Adrenal gland (tissue), 9 donors: ENCODE measurements at regions not wholly inside any gene's neighbourhood (a gene's known extent, or its start where the extent isn't known, plus 50 kb on each side); places are given as distances from the start of the nearest gene placed in this dataset.

Experiments
- DNase-seq, 7 donors: peaks; one replicate each; pipeline ENCODE4 v3.0.0-alpha.2; 2019 to 2020
- H3K27ac ChIP-seq, 5 donors: fragments of 200-600 bp; sonication (generic) in 4 of 5; 1 replicate in 3 of 5; 2 replicates in 2 of 5; pipeline versions ENCODE4 v1.5.1 to v1.8.0; 2016 to 2020; ENCODE audit warnings: mild to moderate bottlenecking in 1 of 5
- H3K27me3 ChIP-seq: fragments of 200-600 bp; 2 replicates; pipeline ENCODE4 v1.8.0; 2021
- H3K36me3 ChIP-seq, 2 donors: fragments of 200-600 bp; replicated peaks in 1 of 2; 1 replicate in 1 of 2; 2 replicates in 1 of 2; pipeline versions ENCODE4 v1.5.1 to v1.8.0; 2018 to 2022
- H3K4me1 ChIP-seq, 2 donors: fragments of 200-600 bp; replicated peaks in 1 of 2; 1 replicate in 1 of 2; 2 replicates in 1 of 2; pipeline versions ENCODE4 v1.5.1 to v1.8.0; 2018 to 2021
- H3K4me3 ChIP-seq, 4 donors: fragments of 200-600 bp; sonication (generic) in 3 of 4; one replicate each; pipeline ENCODE4 v1.5.1; 2016 to 2018
- H3K9me3 ChIP-seq, 3 donors: fragments of 200-600 bp; sonication (generic) in 1 of 3; replicated peaks in 1 of 3; 1 replicate in 2 of 3; 2 replicates in 1 of 3; pipeline versions ENCODE4 v1.5.1 to v1.8.0; 2016 to 2021
- POLR2A ChIP-seq, 2 donors: fragments of 450-650 bp; IDR thresholded peaks; one replicate each; pipeline ENCODE4 v1.6.1; 2017; ENCODE audit warnings: antibody characterized with exemption in 2 of 2, mild to moderate bottlenecking in 2 of 2, moderate library complexity in 1 of 2
- WGBS, 4 donors: extraction: QIAGEN DNeasy Blood & Tissue Kit in 2 of 4; methylation state at CpG; one replicate each; pipeline versions ENCODE4 v1.1.5 to v1.1.7; 2013 to 2017; 5-methylcytosine and 5-hydroxymethylcytosine counted together
- intact Hi-C, 2 donors: fragments of 100-400 bp; cut with DNase I; formaldehyde crosslinking; loops; one replicate each; pipeline versions ENCODE4 v1.14.1 to v1.15.0; 2022 to 2023
- TF ChIP-seq, protein P1 (sequence below), 6 experiments: fragments of 450-650 bp in 4 of 6; fragments of 200-600 bp in 2 of 6; sonication (generic) in 1 of 6; IDR thresholded peaks; 1 replicate in 5 of 6; 2 replicates in 1 of 6; pipeline versions ENCODE4 v1.5.1 to v1.8.0; 2016 to 2021; ENCODE audit warnings: antibody characterized with exemption in 6 of 6, mild to moderate bottlenecking in 2 of 6, moderate library complexity in 1 of 6
- donor health status: healthy with polysubstance abuse.
- donor health status: Bipolar disorder and iron deficiency.
- donor health status: DM: yes; HTN: yes; CAD: no.
- donor health status: DM: no; HTN: no; CAD: no.
- donor health status: DM: no; HTN: no; CAD: no.

DNA sequence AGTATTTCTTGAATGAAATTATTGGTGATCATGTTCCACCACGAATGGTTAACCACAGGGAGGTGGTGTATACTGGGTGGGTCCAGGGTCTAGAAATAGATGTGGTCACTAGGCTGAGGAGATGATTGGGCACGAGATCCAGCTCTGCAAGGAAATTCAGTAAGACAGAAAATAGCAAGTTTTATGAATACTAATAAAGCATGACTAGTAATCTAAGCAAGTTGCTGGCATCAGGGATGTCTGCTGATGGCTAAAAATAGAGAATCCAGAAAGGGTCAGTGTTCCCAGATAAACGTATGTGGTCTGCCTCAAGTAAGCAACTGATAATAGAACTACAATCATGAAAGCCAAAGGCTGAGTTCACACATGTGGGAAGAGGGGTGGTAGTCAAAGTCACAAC, 108.3 kb upstream of the FRMD4B start:
- no peaks in the 10 kb centered on the region for H3K27me3 ChIP-seq
- DNase-seq = no peak
- H3K4me3 ChIP-seq = no peak overlapping the region
- TF ChIP-seq POLR2A (IDR thresholded peaks at IDR 0.05) = no peak
- no peak overlapping the region for H3K27ac ChIP-seq
- H3K4me1 ChIP-seq = no peaks in the 10 kb centered on the region
- H3K9me3 ChIP-seq = no peaks in the 10 kb centered on the region
- intact Hi-C loops = no loop called here
- 39 to 66% (median 50%) methylated on average over 3 of the region's 3 CpGs for WGBS, 4 donors
- no peaks in the 10 kb centered on the region for H3K36me3 ChIP-seq

DNA sequence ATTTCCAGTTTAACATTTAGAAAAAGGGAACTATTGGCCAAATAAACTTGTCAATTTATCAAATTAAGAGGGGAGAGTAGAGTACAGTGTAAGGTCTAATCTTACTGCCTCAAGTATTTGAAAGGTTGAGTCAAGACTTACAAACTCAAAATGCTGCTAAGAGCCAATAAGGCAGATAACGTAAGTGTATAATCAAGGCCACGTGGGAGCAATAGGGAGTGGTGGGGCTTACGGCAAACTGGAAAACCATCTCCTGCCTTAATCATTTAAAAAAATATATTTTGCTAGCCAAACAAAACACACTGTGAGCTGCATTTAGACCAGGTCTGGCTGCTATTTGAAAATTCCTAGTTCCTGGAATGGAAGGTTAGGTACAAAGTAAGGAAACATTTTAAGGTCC, 107.3 kb upstream of the FRMD4B start:
- Histone ChIP-seq H3K9me3 (no peaks in the 10 kb centered on the region), H3K27ac (no peak overlapping the region), H3K27me3 (no peaks in the 10 kb centered on the region), H3K4me3 (no peak overlapping the region), H3K36me3 (no peaks in the 10 kb centered on the region), H3K4me1 (no peaks in the 10 kb centered on the region)
- no peak for DNase-seq
- intact Hi-C loops = no loop called here
- 75 to 89% (median 78%) methylated on average over 3 of the region's 3 CpGs for WGBS, 4 donors
- TF ChIP-seq, protein P1, sequence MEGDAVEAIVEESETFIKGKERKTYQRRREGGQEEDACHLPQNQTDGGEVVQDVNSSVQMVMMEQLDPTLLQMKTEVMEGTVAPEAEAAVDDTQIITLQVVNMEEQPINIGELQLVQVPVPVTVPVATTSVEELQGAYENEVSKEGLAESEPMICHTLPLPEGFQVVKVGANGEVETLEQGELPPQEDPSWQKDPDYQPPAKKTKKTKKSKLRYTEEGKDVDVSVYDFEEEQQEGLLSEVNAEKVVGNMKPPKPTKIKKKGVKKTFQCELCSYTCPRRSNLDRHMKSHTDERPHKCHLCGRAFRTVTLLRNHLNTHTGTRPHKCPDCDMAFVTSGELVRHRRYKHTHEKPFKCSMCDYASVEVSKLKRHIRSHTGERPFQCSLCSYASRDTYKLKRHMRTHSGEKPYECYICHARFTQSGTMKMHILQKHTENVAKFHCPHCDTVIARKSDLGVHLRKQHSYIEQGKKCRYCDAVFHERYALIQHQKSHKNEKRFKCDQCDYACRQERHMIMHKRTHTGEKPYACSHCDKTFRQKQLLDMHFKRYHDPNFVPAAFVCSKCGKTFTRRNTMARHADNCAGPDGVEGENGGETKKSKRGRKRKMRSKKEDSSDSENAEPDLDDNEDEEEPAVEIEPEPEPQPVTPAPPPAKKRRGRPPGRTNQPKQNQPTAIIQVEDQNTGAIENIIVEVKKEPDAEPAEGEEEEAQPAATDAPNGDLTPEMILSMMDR (IDR thresholded peaks at IDR 0.05) = no peak
- TF ChIP-seq POLR2A (IDR thresholded peaks at IDR 0.05) = no peak

DNA sequence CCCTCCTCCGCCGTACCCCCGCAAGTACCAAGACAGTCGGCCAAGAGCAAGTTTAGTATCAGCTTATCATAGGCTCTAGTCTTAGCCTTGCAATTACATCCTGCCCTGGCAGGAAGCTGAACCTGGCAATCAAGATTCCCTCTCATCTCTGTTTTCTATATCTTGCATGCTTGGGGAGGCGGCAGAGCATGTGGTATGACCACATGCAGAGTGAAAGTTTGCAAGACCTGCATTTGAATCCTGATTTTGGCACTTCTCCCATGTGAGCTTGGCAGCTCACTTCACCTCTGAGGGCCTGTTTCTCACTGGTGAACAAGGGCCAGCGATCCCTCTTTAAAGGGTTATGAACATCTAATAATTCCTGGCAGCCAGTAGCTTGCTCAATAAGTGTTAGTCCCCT, 106.1 kb upstream of the FRMD4B start:
- Histone ChIP-seq H3K4me1 (no peaks in the 10 kb centered on the region), H3K36me3 (no peaks in the 10 kb centered on the region), H3K27ac (no peak overlapping the region), H3K4me3 (no peak overlapping the region), H3K9me3 (no peaks in the 10 kb centered on the region), H3K27me3 (no peaks in the 10 kb centered on the region)
- WGBS, 4 donors = 84 to 92% (median 87%) methylated on average over 6 of the region's 6 CpGs
- no peak for DNase-seq
- TF ChIP-seq POLR2A (IDR thresholded peaks at IDR 0.05) = no peak
- TF ChIP-seq, protein P1 (IDR thresholded peaks at IDR 0.05) = no peak
- intact Hi-C loops = no loop called here

DNA sequence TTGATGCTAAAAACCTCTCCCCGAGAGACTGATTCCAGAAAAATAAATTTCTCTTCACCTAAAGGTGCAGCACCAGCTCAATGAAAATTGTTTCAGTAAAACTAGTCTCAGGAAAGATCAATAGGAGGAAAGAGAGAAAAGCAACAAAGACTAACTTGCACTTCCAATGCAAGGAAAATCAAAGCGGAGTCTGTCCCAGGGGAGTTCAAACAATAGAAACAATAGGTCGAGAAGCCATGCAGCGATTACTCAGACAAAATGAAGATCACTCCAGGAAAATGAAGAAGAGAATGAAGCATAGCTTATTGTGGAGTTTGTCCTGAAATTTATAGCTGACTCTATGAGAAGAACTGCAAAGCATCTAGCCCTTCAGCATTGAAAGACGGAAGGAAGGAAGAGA, 105.1 kb upstream of the FRMD4B start:
- TF ChIP-seq, protein P1 (IDR thresholded peaks at IDR 0.05) = no peak
- no peak for TF ChIP-seq POLR2A (IDR thresholded peaks at IDR 0.05)
- no peaks in the 10 kb centered on the region for H3K36me3 ChIP-seq
- no peak overlapping the region for H3K4me3 ChIP-seq
- WGBS, 4 donors = 69 to 77% (median 73%) methylated on average over 5 of the region's 5 CpGs
- H3K9me3 ChIP-seq = no peaks in the 10 kb centered on the region
- intact Hi-C loops = no loop called here
- no peaks in the 10 kb centered on the region for H3K27me3 ChIP-seq
- no peaks in the 10 kb centered on the region for H3K4me1 ChIP-seq
- no peak overlapping the region for H3K27ac ChIP-seq
- no peak for DNase-seq

DNA sequence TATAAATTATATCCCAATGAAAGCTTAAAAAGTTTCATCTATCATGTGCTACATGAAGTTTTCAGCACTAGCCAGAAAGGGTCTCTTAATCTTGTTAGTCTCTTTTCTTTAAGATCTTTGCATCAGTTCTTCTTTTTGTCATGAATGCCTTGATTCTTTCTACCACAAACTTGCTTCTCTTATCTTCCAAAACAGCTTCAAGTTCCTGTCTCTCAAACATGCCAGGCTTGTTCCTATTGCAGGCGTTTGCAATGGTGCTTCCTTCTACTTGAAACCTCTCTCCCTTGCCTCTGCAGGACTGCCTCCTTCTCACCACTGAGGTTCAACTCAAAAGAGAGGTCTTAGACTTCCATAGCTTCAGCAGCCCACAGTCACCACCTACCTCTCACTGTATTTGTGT, 104.3 kb upstream of the FRMD4B start:
- no peaks in the 10 kb centered on the region for H3K4me1 ChIP-seq
- TF ChIP-seq, protein P1 (IDR thresholded peaks at IDR 0.05) = no peak
- TF ChIP-seq POLR2A (IDR thresholded peaks at IDR 0.05) = no peak
- H3K9me3 ChIP-seq = no peaks in the 10 kb centered on the region
- no peak overlapping the region for H3K27ac ChIP-seq
- 22 to 68% (median 52%) methylated on average over 1 of the region's 1 CpG for WGBS, 4 donors
- no peak for DNase-seq
- intact Hi-C loops = no loop called here
- H3K4me3 ChIP-seq = no peak overlapping the region
- H3K27me3 ChIP-seq = no peaks in the 10 kb centered on the region
- no peaks in the 10 kb centered on the region for H3K36me3 ChIP-seq
